DMS 273 treated with DMSO at 0.1 percent for 48 hours (cell line): ENCODE measurements at regions not wholly inside any gene's neighbourhood (a gene's known extent, or its start where the extent isn't known, plus 50 kb on each side); places are given as distances from the start of the nearest gene placed in this dataset.

ENCODE experiments used
- DNase-seq: peaks from one replicate; lab custom pipeline; 2025; lab: John Stamatoyannopoulos, UW

- DNase-seq = no peak
Measured at GRCh38 chr13:109516186-109516585, 270.2 kb downstream of the IRS2 start.

GRCh38 chr13:109510013-109510412 lies 276.4 kb downstream of the IRS2 start:
- DNase-seq = no peak

DNA sequence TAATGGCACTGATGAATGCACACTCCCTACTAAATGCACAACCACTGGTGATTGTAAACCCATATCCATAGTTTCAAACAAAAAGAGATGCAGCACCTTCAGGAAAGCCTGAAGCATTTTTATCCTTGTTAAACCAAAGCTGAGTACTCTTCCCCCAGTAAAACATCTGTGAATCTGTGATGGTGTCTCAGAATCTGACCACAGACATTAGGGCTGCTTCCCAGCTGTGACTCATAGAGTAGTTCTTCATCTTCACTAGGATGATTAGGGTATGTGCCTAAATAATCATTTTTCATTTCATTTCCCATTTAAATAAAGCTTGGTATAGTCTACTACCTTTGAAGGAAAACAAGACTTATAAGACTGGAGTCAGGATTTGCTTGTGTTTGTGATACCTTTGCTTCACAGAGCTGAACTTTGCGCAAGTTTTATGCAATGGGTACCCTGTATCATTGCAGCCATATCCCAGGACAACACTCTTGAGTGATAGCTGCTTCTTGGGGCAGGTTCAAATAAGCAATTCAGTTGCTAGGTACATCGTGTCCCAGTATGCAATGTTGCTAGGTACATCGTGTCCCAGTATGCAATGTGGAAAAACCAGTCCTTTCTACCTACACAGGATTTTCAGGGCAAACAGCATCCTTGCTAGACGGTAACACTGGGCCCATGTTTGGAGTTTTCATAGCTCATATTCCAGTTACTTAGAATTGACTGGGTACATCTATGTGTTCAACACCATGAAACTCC lies 277.1 kb downstream of the IRS2 start:
- no peak for DNase-seq

DNA sequence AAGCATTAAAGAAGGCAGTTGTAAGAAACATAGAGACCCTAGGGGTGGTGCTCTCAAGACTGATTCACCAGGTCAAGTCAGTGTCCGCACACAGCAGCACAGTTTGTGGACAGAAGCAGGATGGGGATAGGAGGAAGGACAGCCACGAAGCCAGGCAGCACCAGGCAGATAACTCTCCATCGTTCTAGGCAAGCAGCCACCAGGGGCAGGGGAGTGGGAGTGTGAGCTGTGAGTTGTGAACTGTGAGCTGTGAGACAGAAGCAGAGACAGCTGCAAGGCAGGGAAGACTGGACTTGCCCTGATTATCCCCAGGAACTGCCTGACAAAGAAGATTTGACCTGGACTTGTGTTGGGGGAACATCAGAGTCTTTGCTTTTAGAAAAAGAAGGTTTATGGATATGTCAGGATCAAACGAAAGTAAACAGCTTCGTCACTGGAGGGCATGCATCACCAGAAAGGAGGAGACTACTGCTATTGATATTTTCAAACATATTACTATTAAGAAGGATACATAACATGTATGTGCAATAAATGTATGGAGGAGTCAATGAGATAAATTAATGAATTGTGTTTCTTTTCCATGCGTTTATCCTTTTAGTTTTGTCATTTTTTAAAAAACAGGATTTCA lies 286.1 kb downstream of the IRS2 start:
- no peak for DNase-seq

GRCh38 chr13:109497917-109498316 lies 288.5 kb downstream of the IRS2 start:
- DNase-seq = no peak

- no peak for DNase-seq
Measured at GRCh38 chr13:109496216-109496615, 290.2 kb downstream of the IRS2 start.

- DNase-seq = no peak
Measured at GRCh38 chr13:109494925-109495369, 291.4 kb downstream of the IRS2 start.

- no peak for DNase-seq
Measured at GRCh38 chr13:109485136-109485794, 301.1 kb downstream of the IRS2 start.

GRCh38 chr13:109483284-109483683 lies 303.1 kb downstream of the IRS2 start:
- no peak for DNase-seq

DNA sequence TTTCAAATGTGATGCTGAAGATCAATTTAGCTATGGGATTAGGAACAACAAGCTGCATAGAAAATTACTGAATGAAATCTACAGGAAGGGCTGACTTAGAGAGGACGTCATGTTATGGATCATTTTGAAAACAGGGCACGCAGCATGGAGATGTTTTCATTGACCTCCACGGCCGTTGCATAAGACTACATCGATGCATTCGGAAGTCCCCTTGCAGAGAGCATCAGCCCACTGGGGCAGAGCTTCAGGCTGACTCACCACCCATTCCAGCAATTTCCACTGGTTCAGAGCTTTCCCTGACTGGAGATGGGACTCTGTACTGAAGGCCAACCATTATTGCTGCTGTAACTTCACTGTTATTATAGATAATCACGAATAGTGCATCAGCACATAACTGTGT lies 305.3 kb downstream of the IRS2 start:
- no peak for DNase-seq

- no peak for DNase-seq
Measured at GRCh38 chr13:109480011-109480955, 306.1 kb downstream of the IRS2 start.

DNA sequence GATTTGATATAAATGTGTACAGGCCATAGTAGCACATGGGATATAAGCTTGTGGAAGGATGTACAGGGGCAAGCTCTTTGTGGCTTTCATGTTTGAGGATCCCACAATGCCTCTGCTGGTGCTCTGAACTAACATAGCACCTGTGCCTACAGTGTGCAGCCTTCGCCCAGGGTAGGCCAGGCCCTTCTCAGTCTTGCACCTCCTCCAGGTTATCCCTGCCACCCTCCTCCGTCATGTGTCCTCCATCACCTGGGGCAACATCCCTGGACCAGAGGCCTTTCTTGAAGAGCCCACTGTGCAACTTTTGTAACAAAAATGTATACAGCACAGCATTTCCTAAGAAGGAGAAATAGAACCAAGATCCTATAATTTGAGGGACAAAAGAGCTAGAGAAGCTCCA lies 306.8 kb downstream of the IRS2 start:
- no peak for DNase-seq

- no peak for DNase-seq
Measured at GRCh38 chr13:109476001-109476400, 310.4 kb downstream of the IRS2 start.

DNA sequence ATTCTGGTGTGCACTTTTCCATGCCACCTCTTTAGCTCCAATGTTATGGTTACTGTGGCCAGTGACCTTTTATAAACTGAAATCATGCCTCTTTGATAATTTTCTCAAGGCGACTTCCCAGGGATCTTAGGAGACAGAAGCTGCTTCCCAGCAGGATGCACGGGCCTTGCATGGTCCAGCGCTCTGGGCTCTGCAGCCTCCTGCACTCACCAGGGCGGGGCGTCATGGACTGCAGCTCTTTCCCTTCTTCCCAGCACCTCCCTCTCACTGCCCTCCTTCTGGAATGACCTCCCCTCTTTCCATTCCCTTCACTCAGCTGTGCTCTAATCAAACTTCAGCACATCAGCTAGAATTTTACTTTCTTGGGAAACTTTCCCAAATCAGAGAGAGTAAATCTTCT lies 318.3 kb downstream of the IRS2 start:
- no peak for DNase-seq

DNA sequence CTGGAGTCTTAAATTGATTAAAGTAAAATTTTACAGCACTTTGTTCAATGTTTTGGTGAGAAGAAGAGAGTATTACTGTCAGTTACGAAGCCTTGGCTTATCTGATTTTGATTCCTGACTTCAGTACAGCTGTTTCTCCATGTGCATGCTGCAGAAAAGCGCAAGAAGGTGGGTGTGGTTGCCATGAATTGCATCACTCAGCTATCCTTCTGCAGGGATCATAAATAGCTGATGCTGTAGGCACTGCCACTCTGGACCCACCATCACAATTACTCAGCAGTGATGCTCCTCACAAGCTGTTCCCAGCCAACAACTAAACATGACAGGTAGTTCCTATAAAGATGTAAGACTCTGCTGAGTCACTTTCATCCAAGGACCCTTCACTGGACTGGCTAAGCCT lies 321.2 kb downstream of the IRS2 start:
- no peak for DNase-seq

DNA sequence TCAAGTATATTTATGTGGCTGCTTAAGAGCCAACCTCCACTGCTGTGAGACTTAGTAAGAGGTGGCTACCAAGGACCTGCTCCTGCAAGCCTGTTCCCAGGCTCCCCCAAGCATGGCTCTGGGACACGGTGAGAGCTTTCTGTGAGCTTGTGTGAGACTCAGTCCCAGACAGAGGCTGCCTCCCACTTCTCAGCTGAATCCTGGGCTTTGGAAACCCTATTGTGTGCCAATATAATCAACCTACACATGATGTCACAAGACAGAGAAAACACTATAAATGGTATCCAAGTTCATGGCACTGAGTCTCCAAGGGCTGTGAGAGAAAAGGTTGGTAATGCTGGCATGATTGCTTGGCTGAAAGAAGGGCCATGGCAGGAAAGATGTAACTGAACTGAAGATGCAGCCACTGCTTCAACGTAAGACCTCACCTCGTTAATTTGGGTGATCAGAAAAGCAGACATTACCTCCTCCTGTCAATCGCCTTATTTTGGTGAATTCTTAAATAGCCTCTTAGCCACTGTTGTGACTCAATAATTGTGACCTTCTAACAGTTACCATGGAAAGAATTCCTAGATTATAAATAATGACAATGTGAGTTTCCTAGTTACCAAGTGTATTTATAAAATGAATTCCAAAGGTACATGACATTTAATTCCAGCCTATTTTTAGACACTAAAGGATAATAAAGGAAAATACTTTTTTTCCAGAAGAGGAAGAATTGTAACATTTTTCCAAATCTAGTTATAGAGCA lies 332.0 kb downstream of the IRS2 start:
- no peak for DNase-seq

DNA sequence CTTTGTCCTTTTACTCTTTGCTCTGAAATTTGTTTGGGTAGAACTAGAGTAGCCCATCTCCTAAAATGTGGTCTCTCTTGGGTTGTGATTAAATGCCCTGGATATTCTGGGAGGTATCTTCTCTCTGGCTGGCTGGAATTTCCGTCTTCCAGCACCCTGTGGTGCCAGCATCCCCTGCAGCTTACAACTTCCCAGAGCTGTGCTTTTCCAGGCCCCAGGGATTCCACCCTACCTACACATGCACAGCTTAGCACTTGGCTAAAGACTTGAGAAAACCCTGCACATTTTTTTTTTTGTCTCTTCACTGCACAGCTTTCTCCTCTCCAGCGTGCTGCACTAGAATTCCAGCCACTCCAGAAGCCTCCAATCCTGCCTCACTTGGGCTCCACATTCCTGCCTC lies 334.7 kb downstream of the IRS2 start:
- DNase-seq = no peak

DNA sequence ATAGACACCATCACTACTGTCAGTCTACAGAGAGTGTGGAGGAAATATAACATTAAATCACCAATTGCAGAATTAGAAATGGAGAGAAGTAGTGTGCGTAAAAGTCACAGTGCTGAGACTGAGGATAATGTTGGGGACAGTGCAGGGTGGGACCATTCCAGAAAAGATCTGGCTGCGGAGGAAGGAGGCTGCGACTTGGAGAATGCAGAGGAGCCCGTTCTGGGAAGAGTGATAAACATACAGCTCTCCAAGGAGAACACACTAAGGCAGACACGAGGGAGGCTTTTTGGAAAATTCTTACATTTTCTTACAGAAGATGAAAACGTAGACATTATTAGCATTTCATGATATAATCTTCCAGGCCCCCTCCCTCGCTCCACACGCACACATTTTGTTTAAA lies 337.8 kb downstream of the IRS2 start:
- no peak for DNase-seq

GRCh38 chr13:109447667-109448066 lies 338.7 kb downstream of the IRS2 start:
- DNase-seq = no peak

DNA sequence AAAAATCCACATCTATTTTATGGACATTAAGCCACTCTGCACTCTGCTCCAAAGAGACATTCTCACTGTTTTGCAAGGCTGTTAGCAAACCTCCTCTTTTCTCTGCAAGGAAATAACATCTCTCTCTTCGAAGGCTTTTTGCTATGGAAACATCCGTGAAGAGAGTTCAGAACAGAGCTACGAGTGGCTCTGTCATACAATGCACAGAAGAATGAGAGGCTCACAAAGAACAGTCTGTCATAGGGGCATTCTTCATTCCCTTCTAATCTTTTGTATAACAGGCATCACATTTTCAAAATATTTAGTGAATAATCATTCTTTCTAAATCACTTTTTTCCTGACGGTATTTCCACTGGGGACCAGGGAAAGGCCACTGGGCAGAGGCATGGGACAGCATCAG lies 346.1 kb downstream of the IRS2 start:
- DNase-seq = no peak

GRCh38 chr13:109439813-109440212 lies 346.6 kb downstream of the IRS2 start:
- DNase-seq = no peak
